HL-60 (cell line): ENCODE measurements at regions not wholly inside any gene's neighbourhood (a gene's known extent, or its start where the extent isn't known, plus 50 kb on each side); places are given as distances from the start of the nearest gene placed in this dataset.

Experiments used
- GABPA ChIP-seq: IDR thresholded peaks from 2 replicates; pipeline ENCODE4 v1.6.1; 2012; ENCODE audit warnings: low read depth
- POLR2AphosphoS5 ChIP-seq: IDR thresholded peaks from 2 replicates; pipeline ENCODE4 v1.6.1; 2012; ENCODE audit warnings: low read depth
- SPI1 ChIP-seq: IDR thresholded peaks from 2 replicates; pipeline ENCODE4 v1.6.1; 2012; ENCODE audit warnings: low read depth, mild to moderate bottlenecking, borderline replicate concordance
- TF ChIP-seq, protein P1 (sequence below): IDR thresholded peaks from one replicate; pipeline ENCODE4 v1.5.1; 2011; ENCODE audit warnings: low read length, control low read depth, inconsistent platforms; ENCODE audit not compliant: insufficient read depth
- TF ChIP-seq, protein P2 (sequence below): IDR thresholded peaks from 2 replicates; pipeline ENCODE4 v1.6.1; 2012; ENCODE audit warnings: low read depth; ENCODE audit not compliant: insufficient replicate concordance

DNA sequence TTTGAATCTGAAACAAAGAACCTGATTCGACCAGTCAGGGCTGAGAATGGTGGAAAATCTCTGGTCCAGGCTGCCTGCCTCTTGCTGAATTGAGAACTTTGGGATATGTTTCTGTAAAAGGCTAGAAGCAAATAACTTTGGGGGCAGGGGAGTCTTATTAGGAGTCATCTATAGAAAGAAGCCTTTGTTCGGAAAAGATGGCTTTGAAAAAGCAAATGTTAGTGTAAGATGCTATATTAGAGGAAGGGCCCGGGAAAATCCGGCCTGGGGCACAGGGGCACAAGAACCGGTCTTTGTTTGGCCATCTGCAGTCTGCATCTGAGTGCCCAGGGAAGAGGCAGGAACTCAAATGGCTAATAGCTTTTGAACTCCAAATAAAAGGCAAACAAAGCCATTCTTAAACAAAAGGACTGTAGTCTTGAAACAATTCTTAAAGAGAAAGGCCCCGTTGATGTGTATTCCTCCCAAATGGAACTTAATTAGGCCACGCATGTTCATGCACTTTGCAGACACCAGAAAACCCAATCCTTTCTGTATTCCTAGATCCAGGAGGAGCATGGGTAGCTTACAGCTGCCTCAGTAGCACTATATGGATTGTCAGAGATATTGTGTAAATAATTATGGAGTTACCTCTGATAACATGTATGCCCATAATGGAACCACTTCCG lies 180.0 kb upstream of the ARL4C start:
- TF ChIP-seq, protein P1, sequence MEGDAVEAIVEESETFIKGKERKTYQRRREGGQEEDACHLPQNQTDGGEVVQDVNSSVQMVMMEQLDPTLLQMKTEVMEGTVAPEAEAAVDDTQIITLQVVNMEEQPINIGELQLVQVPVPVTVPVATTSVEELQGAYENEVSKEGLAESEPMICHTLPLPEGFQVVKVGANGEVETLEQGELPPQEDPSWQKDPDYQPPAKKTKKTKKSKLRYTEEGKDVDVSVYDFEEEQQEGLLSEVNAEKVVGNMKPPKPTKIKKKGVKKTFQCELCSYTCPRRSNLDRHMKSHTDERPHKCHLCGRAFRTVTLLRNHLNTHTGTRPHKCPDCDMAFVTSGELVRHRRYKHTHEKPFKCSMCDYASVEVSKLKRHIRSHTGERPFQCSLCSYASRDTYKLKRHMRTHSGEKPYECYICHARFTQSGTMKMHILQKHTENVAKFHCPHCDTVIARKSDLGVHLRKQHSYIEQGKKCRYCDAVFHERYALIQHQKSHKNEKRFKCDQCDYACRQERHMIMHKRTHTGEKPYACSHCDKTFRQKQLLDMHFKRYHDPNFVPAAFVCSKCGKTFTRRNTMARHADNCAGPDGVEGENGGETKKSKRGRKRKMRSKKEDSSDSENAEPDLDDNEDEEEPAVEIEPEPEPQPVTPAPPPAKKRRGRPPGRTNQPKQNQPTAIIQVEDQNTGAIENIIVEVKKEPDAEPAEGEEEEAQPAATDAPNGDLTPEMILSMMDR: no peak
- TF ChIP-seq GABPA (no peak), POLR2AphosphoS5 (no peak), SPI1 (no peak)
- TF ChIP-seq, protein P2, sequence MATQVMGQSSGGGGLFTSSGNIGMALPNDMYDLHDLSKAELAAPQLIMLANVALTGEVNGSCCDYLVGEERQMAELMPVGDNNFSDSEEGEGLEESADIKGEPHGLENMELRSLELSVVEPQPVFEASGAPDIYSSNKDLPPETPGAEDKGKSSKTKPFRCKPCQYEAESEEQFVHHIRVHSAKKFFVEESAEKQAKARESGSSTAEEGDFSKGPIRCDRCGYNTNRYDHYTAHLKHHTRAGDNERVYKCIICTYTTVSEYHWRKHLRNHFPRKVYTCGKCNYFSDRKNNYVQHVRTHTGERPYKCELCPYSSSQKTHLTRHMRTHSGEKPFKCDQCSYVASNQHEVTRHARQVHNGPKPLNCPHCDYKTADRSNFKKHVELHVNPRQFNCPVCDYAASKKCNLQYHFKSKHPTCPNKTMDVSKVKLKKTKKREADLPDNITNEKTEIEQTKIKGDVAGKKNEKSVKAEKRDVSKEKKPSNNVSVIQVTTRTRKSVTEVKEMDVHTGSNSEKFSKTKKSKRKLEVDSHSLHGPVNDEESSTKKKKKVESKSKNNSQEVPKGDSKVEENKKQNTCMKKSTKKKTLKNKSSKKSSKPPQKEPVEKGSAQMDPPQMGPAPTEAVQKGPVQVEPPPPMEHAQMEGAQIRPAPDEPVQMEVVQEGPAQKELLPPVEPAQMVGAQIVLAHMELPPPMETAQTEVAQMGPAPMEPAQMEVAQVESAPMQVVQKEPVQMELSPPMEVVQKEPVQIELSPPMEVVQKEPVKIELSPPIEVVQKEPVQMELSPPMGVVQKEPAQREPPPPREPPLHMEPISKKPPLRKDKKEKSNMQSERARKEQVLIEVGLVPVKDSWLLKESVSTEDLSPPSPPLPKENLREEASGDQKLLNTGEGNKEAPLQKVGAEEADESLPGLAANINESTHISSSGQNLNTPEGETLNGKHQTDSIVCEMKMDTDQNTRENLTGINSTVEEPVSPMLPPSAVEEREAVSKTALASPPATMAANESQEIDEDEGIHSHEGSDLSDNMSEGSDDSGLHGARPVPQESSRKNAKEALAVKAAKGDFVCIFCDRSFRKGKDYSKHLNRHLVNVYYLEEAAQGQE: no peak
